ENCODE measurements at regions not wholly inside any gene's neighbourhood (a gene's known extent, or its start where the extent isn't known, plus 50 kb on each side); places are given as distances from the start of the nearest gene placed in this dataset.

DNA sequence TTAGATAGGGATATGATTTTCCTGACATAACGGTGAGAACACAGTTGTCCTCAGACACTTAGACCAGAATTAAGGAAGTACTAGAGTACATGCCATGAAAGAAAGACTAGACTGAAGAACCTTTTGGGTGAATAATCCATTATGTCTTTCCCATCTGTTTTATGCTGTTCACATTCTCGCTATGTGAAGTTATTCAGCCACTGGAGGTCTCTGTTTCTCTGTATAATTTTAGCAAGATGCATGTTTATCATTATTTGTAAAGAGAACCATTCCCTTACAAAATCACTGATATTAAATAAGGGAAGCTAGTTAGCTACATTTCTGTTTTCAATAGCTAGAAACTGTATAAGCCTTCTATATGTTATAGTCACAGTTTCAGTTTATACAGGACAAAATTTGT, 391.9 kb downstream of the CD109 start:
- DNase-seq (ENCODE audit: low spot score), result no peak
- in situ Hi-C loops (cut with MboI; ENCODE audit: low sequenced_read_pairs, unreplicated experiment), result loop anchor here (25.0 kb wide), 1 partner anchor 1124 kb away; the partner anchor contains the start of gene COL12A1
- TF ChIP-seq, protein P1, sequence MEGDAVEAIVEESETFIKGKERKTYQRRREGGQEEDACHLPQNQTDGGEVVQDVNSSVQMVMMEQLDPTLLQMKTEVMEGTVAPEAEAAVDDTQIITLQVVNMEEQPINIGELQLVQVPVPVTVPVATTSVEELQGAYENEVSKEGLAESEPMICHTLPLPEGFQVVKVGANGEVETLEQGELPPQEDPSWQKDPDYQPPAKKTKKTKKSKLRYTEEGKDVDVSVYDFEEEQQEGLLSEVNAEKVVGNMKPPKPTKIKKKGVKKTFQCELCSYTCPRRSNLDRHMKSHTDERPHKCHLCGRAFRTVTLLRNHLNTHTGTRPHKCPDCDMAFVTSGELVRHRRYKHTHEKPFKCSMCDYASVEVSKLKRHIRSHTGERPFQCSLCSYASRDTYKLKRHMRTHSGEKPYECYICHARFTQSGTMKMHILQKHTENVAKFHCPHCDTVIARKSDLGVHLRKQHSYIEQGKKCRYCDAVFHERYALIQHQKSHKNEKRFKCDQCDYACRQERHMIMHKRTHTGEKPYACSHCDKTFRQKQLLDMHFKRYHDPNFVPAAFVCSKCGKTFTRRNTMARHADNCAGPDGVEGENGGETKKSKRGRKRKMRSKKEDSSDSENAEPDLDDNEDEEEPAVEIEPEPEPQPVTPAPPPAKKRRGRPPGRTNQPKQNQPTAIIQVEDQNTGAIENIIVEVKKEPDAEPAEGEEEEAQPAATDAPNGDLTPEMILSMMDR (IDR thresholded peaks at IDR 0.05; ENCODE audit: borderline replicate concordance, control extremely low read depth, extremely low read depth, insufficient read depth, missing control alignments), result no peak

DNA sequence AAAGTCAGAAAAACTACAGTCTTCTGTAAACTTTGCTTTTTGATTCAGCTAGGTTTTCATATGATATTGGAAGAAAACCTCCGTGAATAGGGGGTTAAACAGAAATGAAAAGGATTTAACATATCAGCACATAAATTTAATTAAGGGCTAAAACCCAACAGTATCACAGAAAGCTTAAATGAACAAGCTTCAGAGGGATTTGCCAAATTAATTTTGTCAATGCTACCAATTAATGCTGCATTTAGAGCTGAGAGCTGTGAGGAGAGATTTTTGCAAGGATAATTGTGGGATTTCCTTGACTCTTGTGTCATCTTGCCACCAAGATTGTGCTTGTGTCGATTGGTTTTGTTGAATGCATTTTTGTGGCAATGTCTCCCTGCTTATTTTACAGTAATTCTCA, 379.9 kb downstream of the CD109 start:
- no peak for DNase-seq (ENCODE audit: low spot score)
- in situ Hi-C loops (cut with MboI; ENCODE audit: low sequenced_read_pairs, unreplicated experiment), result loop anchor here (25.0 kb wide), 1 partner anchor 1136 kb away; the partner anchor contains the start of gene COL12A1
- TF ChIP-seq, protein P1 (IDR thresholded peaks at IDR 0.05; ENCODE audit: borderline replicate concordance, control extremely low read depth, extremely low read depth, insufficient read depth, missing control alignments), result no peak

DNA sequence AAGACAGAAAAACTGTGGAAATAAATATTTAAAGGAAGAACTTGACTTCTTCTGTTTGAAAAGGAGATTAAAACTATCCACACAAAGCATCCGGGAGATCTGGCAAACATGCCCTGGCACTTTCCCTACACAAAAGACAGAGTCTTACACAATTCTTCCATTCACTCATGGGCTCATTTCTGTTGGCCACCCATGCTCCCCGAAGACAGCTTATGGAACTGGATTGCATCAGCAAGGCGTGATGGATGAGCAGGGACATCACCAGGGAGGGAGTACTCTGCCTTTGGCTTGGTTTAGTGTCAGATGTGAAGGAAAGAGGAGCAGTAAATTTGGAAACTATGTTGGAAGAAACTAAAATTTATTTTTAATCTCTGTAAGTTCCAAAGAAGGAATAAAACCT, 379.3 kb downstream of the CD109 start:
- no peak for DNase-seq (ENCODE audit: low spot score)
- TF ChIP-seq, protein P1 (IDR thresholded peaks at IDR 0.05; ENCODE audit: borderline replicate concordance, control extremely low read depth, extremely low read depth, insufficient read depth, missing control alignments), result no peak
- in situ Hi-C loops (cut with MboI; ENCODE audit: low sequenced_read_pairs, unreplicated experiment), result loop anchor here (25.0 kb wide), 1 partner anchor 1137 kb away; the partner anchor contains the start of gene COL12A1

DNA sequence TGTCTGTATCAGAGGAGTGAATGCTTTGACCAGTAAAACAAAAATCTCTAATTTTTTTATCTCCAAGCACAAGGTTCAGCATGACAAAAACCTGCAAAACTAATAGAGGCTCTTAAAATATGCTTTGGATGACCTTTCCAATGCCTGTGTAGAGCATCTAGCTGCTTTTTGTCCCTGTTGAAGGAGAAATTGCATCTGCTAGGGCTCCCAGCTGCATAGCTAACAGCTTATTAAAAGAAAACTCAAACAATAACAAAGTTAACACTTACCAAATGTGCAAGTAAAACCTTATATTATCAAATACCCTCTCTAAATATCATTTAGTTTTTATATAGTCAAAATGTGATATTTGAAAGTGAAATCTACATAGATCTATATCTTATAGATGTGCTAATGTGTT, 378.6 kb downstream of the CD109 start:
- no peak for DNase-seq (ENCODE audit: low spot score)
- TF ChIP-seq, protein P1 (IDR thresholded peaks at IDR 0.05; ENCODE audit: borderline replicate concordance, control extremely low read depth, extremely low read depth, insufficient read depth, missing control alignments), result no peak
- in situ Hi-C loops (cut with MboI; ENCODE audit: low sequenced_read_pairs, unreplicated experiment), result loop anchor here (25.0 kb wide), 1 partner anchor 1138 kb away; the partner anchor contains the start of gene COL12A1

DNA sequence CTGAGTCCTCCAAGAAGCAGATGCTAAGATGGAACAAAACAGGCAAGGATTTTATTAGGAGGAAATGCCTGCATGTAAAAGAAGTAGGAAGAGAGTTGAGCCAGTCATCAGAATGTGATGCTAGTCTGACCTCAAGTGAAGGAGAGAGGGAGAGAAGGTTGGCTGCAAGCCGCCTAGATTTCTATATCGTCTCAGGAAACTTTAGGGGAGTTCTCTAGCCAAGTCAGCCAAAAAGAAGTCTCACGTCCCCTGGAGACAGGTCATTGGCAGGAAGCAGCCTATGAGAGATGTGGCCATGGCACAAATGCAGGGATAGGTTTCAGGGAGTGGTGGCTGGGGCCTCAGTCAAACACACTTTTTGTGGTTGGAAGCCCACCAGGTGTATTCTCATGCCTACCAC, 378.0 kb downstream of the CD109 start:
- TF ChIP-seq, protein P1 (IDR thresholded peaks at IDR 0.05; ENCODE audit: borderline replicate concordance, control extremely low read depth, extremely low read depth, insufficient read depth, missing control alignments), result no peak
- in situ Hi-C loops (cut with MboI; ENCODE audit: low sequenced_read_pairs, unreplicated experiment), result no loop called here
- DNase-seq (ENCODE audit: low spot score), result no peak

DNA sequence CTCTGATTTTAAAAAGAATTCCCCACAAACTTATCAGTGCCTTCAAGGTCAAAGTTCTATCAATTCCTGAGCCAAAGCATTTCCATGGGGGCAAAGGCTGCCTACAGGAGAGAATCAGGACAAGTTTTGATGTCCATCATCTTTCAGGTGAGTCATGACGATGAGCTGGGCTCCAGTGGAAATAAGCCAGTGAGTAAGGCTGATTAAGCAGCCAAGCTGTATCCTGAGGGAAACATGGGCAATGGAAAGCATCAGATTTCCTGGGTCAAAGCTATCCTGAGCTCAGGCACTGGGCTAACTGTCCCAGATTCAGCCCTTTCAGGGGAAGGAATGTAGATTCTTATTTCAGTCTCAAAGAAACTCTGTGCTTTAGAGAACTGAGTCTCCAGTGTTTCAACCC, 377.4 kb downstream of the CD109 start:
- no peak for DNase-seq (ENCODE audit: low spot score)
- TF ChIP-seq, protein P1 (IDR thresholded peaks at IDR 0.05; ENCODE audit: borderline replicate concordance, control extremely low read depth, extremely low read depth, insufficient read depth, missing control alignments), result no peak
- in situ Hi-C loops (cut with MboI; ENCODE audit: low sequenced_read_pairs, unreplicated experiment), result no loop called here

Data from GM13976 (cell line).